Right hindlimb (tissue), 1 donor: ENCODE measurements at regions not wholly inside any gene's neighbourhood (a gene's known extent, or its start where the extent isn't known, plus 50 kb on each side); places are given as distances from the start of the nearest gene placed in this dataset.

Experiments used
- DNase-seq: peaks from one replicate; pipeline ENCODE4 v3.0.0-alpha.2; 2018

DNA sequence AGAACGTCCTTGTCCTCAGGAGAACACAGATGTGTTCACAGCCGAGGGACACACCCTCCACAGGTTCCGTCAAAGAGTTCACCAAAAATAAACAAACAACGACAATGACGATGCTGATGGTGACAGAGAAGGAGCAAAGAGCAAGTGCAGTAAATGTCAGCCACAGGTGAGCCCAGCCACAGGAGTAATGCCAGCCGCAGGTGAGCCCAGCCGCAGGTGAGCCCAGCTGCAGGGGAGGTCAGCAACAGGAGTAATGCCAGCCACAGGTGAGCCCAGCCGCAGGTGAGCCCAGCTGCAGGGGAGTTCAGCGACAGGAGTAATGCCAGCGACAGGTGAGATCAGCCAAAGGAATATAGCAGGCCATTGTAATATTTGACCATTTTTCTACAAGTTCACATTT, 315.2 kb downstream of the FOXL1 start:
- no peak for DNase-seq

DNA sequence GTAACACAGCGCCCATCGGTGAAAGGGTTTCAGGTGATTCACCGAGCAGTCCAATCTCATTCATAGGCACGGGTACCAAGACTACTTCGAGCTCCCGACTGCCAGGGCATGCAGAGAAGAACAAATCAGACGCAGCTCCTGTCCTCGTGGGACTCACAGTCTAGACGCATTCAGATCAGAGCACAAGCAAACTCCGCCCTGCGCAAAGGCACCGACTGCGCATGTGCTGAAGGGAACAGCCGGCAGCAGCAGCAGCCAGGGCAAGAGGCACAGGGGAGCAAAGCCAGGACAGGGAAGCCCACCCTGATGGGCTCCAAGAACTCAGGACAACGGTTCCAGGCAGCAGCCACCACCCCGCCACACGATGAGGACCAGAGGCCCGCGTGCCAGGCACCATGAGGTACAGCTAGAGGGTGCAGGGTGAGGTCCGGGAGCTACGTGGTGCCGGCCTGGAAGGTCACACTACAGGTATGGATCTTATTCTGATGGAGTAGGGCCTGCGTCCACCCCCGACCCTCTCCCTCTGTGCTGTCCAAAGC, 315.7 kb downstream of the FOXL1 start:
- DNase-seq = no peak

DNA sequence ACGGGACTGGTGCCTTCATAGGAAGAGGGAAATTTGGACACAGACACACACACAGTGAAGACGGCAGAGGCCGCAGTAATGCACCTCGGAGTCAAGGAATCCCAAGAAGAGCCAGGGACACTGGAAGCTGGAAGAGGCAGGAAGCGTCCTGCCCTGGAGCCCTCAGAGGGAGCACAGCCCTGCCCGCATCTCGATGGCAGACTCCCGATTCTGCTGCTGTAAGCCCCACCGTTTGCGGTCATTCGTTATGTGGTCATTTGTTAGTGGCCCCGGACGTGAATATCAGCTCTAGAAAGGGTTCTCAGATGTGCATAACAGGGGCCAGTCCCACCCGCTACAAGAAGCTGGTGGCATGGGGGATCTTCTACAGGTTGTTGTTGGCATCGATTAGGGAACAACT, 316.6 kb downstream of the FOXL1 start:
- DNase-seq = no peak

DNA sequence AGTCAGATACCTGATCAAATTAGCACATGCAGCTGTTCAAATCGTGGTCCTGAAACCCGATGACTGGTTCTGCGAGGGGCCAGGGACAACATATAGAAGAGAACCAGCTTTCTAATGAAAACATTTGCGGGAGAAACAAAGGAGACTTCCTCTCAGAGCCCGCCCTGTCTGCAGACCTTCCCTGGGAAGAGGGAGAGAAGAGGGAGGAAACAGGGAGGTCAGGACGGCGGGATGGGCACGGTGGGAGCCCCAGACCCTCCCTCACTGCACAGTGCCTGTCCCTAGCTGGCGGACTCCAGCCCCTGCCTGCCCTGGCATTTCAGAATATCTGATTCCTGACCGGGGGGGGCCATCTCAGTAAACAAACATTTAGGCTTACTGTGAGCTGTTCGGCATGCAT, 317.3 kb downstream of the FOXL1 start:
- DNase-seq = no peak

DNA sequence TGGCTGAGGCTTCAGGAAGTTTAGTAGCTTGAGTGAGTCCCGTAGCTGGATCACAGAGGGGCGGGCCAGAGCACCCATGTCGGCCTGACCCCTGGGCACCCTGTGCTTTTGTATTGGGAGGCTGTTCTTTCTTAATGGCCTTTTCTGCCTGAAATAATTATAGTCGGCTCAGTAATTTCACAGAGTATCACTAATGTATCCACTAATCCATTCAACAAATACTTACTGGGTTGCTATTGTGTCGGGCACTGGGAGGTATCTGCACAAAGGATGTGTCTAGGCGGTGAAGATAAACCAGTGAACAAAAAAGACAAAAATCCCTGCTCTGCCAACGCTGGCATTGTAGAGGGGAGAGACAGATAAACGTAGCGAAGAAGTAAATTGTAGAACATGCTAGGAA, 318.6 kb downstream of the FOXL1 start:
- no peak for DNase-seq

DNA sequence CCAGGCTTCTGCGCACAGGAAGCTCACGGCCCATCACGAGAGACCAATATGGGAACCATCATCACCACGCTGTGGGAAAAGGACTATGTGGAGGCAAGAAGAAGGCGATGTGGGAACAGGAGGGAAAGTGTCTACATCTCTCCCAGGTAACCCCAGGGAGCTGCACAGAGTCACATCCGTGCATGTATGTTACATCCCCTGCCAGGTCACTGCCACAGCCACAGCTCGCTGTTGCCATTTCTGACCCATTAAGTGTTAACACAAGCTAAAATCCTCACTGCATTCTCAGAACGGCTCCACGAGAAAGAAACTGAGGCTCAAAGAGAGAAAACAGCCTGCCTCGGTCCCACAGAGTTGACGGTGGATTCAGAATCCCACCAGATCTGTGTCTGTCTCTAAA, 319.1 kb downstream of the FOXL1 start:
- DNase-seq = no peak

DNA sequence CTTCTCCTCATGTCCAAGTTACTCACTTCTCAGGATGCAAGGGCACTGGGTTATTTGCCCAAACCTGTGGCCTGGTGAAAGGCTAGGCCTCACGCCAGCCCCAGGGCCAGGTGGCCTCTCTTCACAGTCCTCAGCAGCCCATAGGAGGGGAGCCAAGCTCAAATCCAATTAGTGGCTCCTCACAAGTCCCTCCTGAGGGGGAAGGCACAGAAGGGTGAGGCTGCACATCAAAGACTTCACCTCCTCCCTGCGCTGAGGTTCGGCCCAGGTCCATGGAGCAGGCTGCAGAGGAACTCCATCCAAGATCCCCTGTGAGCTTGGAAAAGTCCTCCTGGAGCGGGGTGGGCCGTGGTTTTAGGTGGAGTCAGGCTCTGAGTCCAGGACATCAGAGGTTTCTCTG, 320.0 kb downstream of the FOXL1 start:
- DNase-seq = no peak

DNA sequence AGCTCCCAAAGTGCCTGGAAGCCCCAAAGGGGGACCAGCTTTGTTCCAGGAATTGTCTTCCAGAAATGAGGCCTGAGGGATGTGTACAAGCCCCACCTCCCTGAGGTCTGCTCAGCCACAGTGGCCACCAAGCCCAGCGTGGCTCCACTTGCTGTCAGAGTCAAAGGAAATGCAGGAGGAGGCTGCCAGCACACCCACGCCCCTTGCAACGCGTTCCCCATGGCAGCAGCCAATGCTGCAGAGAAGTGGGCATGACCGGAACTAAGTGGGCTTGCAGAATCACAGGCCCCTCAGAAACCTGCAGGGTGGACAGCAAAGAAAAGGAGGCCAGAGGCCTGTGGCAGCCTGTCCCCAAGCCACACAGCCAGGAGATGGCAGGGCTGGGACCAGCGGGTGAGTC, 320.8 kb downstream of the FOXL1 start:
- no peak for DNase-seq

DNA sequence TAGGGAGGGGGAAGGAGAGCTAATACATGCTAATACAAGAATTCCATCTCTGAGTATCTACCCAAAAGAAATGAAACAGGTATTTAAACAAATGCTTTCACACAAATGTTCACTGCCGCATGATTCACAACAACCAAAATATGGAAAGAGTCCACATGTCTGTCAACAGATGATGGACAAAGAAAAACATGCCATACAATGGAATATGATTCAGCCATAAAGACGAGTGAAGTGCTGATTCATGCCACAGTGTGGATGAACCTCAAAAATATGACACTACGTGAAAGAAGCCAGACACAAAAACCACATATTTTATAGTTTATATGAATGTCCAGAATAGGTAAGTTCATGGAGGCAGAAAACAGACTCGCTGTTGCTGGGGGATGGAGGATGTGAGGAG, 321.4 kb downstream of the FOXL1 start:
- DNase-seq = no peak

DNA sequence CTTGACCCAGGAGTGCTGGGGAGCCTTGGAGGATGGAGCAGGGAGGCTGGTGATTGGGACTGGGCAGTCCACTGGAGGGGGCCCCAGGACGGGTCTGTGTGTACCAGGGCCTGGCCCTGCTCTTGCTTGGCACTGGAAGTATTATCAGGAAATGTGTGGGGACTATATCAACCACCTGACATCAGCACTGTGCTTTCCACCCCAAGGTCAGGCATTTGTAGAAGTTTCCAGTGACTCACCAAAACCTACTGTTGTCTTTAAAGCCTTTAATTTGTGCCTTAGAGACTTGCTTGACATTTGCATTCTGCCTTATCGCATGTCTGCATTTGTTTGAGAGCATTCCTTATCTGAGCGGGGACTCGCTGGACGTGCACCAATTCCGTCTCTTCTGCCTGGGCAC, 323.1 kb downstream of the FOXL1 start:
- no peak for DNase-seq

DNA sequence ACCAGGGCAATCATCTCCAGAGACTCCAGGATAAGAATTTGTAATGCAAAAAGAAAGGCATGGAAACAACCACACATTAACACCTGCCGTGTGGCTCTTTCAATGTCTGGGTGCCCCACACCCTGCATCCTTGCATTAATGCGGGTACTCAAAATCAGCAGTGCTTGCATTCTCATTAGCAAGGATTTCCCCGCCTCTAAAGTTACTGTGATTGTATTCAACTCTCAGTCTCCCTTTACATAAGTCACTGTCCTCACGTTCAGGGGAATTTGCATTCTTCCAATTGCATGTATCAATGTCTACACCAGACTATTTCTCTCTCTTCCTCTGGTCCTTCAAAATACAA, 324.3 kb downstream of the FOXL1 start:
- DNase-seq = no peak

DNA sequence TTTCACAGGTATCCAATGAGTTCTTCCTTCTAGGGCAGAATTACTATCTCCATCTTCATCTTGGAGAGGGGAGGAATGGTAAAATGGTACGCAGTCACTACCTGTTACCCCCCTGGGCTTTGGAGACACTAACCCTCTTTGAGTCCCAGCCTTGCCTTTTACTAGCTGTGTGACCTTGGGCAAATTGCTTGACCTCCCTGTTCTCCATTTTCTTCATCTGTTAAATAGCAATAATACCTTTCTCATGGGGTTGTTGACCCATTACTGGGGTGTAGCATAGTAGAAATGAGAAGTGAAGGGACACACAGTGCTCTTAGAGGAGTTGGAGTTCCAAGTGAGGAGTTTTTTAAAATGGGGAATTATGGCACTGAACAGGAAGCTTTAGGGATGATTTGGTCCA, 324.7 kb downstream of the FOXL1 start:
- DNase-seq = no peak

DNA sequence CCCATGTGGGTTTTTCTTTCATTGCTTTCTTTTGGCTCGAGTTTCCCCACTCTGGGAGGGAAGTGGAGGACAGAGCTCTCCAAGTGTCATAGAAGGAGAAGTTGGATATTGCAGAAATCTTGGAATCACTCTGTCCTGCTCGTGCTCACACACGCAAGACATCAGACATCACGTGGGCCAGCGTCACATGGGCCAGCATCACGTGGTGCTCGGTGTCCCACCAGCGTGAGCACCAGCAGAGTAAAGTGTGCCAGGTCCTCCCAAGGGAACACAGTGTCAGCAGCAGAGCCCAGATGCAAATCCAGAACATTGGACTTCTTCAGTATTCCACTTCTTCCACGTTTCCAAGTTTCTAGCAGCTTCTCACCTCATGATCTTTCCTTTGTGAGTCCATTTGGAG, 327.0 kb downstream of the FOXL1 start:
- DNase-seq = no peak

DNA sequence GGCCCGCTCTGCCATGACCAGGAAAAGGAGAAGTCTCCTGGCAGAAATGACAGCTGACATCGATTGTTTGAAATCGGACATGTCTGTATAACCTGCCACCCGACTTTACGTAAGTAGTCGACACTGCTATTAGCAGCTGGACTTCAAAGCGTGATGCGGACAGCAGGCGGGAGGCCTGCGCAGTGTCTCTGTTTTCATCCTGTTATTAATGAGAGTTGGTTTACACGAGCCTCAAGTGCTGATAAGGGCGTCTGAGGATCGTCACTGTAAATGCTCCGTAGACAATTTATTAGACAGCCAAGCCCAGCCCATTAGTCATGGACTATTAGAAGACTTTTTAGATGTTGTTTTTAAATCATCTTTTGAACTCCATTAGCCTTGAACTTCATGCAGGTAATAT, 328.3 kb downstream of the FOXL1 start:
- no peak for DNase-seq

DNA sequence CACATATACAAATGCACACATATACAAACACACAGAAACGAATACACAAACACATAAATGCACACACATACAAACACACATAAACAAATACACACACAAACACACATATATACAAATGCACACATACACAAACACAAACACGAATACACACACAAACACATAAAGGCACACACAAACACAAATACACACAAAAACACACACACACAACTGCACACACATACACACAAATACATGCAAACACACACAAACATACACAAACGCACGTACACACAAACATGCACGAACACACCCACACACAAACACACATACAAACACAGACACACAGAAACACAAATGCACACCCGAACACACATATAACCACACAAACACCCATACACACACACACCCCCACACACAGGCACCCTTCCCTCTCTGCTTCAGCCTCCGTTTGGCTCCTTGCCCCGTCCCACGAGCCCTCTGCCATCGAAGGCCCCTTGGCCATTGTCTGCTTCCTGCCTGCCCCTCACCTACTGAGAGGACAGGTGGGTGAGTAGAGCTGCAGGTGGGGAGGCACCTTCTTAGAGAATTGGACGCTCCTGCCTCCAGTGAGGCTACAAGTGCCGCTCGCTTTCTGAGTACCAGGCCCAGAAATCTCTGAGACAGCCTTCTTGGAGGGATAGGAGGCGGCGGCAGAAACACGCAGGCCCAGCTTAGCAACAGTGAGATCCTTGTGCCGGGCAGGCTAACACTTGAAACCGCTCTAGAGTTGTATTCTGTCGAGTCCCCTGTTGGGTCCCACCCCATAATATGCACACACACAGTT, 331.2 kb downstream of the FOXL1 start:
- DNase-seq = no peak

DNA sequence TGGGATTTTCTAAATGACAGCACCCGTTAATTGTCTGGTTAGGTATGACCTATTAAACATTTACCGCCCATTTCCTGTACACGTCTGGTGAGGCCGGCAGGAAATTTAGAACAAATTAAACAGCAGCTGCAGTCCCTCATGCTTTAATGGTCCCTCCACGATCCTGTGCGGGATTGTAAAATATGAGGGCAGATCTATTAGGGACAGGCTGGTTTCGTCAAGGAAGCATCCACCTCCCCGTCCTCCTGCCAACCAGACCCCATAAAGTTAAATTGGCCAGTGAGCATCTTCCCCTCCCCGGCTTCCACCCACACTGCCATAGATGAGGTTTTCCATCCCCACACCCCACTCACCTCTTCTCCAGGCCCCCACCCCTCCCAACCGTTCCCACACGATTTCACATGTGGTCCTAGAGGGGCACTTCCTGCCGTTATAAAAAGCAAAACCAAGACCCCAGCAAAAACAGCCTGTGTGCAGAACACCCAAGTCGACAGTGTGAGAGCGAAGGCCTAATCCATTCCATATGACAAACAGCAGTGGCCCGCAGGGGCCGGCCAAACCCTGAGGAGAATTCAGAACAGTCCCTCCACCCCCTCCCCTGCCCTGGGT, 331.9 kb downstream of the FOXL1 start:
- DNase-seq = no peak

DNA sequence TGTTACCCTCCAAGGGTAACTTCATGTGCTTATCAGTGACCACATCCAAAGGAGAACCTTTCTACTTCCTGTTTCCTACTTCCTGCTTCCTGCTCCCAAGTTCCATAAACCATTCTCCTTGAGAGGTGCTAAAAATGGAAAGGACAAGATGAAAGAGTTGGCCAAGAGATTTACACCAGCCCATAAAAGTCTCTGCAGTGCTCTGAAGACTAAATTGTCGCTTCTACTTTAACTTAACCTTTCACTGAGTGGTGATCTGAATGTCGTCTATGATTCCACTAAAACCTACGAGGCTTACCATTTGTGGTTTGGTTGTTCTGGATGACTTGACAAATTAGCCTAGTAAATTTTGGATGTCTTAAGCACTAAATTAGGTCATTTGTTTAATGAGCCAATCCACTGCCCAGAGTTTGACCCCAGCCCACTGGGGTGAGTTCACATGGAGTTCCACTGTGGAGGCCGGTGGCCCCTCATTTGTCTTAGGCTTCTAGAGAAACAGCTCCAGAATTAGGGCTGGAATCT, 333.1 kb downstream of the FOXL1 start:
- DNase-seq = no peak

DNA sequence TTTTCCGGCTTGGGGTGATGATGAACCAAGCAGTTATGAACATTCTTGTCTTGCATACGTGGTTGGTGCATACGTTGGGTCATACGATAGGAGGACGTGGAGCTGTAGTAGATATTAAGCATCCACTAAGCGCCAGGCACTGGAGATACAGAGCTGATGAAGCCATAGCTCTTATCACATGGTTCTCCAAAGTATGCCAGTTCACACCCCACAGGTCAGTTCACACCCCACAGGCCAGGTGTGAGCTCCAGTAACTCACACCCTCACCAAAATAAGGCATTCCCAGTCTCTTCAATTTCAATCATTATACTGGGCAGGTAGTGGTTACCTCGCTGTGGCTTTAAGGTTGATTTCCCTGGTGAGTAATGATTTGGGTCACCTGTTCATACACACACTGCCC, 335.5 kb downstream of the FOXL1 start:
- DNase-seq = no peak

DNA sequence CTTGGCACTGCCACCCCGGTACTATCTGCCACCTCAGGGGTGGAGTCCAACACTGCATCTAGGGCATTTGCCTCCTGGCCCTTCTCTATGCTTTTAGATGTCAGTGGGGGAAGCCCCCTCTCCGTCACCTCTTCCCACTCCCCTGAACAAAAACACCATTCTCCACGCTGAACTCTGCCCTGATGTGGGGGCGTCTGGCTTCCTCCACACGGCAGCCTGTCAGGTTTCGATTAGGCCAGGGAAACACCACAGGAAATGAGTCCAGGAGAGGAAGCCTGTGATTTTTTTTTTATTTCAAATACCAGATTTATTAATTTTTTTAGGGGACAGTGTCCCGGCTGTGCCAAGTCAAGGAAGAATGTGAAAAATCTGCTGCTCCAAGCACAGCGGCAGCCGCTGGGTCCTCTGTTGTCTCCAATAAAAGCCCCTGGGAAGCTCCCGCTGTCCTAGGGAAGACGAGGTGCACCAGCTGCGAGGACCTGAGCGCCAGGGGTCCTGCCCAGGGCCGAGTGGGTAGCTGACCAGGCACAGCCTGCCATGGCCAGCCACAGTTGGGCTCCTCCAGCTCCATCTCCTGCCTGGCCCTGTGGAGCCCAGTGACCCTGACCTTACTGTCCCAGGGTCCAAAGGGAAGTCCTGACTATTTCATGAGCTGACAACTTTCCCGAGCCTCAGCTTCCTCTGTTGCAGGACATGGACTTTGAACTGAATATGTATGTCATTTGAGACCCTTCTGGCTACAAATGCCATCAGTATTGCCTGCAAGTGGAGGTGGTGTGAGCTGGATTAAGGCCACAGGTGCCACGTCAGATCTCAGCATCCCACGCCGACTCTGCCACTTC, 336.7 kb downstream of the FOXL1 start:
- no peak for DNase-seq

DNA sequence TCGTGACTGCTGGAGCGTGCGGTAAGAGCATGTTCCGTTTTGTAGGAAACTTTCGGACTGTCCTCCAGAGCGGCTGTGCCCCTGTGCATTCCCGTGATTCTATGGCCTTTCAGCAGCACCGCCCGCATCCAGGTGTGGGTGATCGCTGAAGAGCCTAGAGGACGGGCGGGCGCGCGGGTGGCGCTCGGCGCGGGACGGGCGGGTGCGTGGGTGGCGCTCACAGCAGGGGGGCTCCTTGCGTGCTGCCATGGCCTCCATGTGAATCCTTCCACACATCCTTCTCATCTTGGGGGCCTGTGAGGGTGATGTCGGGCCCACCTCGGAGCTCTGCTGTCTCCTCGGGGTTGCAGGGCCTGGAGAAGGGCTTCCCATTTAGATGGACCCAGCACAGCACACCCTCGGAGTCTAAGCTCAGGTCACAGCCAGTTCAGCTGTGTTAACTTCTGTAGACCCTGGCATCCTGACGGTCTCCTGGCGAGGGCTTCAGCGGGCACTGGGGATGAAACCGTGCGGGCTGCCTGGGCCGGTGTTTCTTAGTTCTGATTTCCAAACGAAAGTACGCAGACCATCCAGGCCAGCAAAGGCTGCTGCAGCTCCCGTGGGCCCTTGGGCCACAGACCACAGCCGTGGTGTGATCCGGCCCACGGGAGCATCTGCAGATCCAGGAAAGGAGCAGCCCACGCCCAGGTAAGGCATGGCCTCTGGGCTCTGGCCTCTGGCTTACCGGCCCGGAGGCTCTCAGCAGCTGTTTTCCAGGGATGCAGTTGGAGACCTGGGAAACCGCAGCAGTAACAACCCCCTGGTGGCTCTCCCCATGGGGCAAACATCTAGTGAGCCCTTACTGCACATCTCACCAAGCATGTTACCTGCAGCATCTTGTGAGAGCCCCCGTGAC, 339.4 kb downstream of the FOXL1 start:
- DNase-seq = no peak

DNA sequence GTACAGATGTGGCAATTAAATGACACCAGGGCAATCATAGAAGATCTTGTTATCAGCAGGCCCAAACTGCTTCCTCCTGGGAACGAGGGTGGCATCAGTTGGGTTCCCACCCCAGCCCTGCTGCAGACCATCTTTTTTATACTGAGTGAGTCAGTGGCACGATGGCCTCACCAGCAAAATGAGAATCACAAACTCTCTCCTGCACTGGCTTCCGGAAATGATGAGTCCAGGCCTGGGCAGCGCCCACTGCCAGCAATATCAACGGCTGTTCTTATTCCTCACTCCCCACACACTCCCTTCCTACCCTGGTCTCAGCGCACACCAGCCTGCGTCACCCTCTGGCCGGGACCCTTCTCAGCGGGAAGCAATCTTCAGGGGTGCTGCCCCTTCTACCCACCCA, 340.3 kb downstream of the FOXL1 start:
- no peak for DNase-seq

DNA sequence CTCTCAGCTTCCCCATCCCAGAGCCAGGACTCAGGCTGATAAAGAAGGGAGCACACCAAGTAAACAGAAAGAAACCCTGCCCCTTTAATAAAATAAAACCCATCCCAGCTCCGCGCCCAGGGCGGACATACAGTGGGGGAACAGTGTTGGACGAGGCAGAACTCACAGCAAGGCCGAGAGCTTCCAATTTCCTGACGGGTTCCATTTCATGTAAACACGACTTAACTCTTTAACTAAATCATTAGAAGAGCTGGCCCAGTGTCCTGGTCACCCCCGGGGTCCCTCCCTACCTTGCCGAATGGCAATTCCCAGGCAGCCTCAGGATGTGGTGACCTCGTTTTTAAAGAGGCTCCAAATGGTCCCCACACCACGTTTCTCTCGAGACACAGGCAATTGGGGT, 340.7 kb downstream of the FOXL1 start:
- DNase-seq = no peak
